IPS-20b (cell line): ENCODE measurements at regions not wholly inside any gene's neighbourhood (a gene's known extent, or its start where the extent isn't known, plus 50 kb on each side); places are given as distances from the start of the nearest gene placed in this dataset.

ENCODE experiments used
- H3K27ac ChIP-seq: one replicate; pipeline ENCODE4 v1.5.1; 2013; ENCODE audit warnings: low read length
- H3K27me3 ChIP-seq: 2 replicates; pipeline ENCODE4 v1.6.1; 2013; ENCODE audit warnings: mild to moderate bottlenecking, low read length, inconsistent platforms; ENCODE audit not compliant: insufficient read depth
- H3K36me3 ChIP-seq: 2 replicates; pipeline ENCODE4 v1.6.1; 2013; ENCODE audit warnings: low read depth, mild to moderate bottlenecking, inconsistent platforms, low read length, moderate library complexity; ENCODE audit not compliant: insufficient read depth
- H3K4me1 ChIP-seq: 2 replicates; pipeline ENCODE4 v1.6.1; 2013; ENCODE audit warnings: mild to moderate bottlenecking, control low read depth, inconsistent platforms, low read length, moderate library complexity; ENCODE audit not compliant: insufficient read depth
- H3K4me3 ChIP-seq: 2 replicates; pipeline ENCODE4 v1.5.1; 2013; ENCODE audit warnings: mild to moderate bottlenecking, low read length, inconsistent platforms
- H3K9ac ChIP-seq: 2 replicates; pipeline ENCODE4 v1.6.1; 2013; ENCODE audit warnings: low read depth, mild to moderate bottlenecking, inconsistent platforms, low read length, moderate library complexity
- H3K9me3 ChIP-seq: 2 replicates; pipeline ENCODE4 v1.6.1; 2013; ENCODE audit warnings: mild to moderate bottlenecking, low read depth, low read length, inconsistent platforms; ENCODE audit not compliant: insufficient read depth

DNA sequence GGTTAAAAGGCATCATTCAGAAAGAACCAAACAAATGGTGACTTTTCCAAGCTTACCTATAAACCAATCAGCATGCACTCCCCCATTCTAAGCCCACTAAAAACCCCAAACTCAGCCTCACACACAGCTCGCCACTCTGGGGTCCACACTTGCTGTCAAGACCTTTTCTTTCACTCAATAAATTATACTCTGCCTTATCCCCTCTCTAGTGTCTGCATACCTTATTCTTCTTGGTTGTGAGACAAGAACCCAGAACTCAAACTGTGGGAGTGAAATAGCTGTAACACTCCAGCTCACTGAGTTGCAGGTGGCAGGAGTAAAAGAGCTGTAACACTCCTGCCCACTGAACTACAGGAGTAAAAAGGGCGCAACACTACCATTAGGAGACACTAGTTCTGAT, 559.0 kb downstream of the TBC1D4 start:
- Histone ChIP-seq H3K9ac (no peak overlapping the region), H3K27ac (no peak overlapping the region), H3K27me3 (no peaks in the 10 kb centered on the region), H3K4me3 (no peak overlapping the region), H3K36me3 (no peaks in the 10 kb centered on the region), H3K4me1 (peaks cover 7% of the 10 kb centered on the region; the same call in 1 of the 2 replicates), H3K9me3 (peaks cover 10% of the 10 kb centered on the region)

DNA sequence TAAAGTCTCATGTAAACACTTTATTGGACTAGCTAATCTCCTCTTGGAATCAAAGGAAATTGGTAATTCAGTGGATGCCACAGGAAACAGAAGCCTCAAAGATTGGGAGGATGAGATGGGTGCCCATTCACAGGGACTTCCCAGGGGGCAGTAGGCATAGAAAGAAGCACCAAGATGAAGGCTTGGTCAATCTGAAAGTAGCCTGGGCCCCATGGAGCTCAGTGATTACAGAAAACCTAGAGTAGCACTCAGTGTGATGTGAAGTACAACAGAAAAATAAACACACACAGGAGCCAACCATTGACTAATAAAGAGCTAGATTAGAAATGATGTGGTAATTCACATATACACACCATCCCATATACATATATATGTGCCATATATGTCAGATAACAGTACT, 560.6 kb downstream of the TBC1D4 start:
- Histone ChIP-seq H3K9ac (no peak overlapping the region), H3K4me3 (no peak overlapping the region), H3K36me3 (no peaks in the 10 kb centered on the region), H3K4me1 (peaks cover 7% of the 10 kb centered on the region; the same call in 1 of the 2 replicates), H3K27ac (no peak overlapping the region), H3K27me3 (no peaks in the 10 kb centered on the region), H3K9me3 (peaks cover 10% of the 10 kb centered on the region)

DNA sequence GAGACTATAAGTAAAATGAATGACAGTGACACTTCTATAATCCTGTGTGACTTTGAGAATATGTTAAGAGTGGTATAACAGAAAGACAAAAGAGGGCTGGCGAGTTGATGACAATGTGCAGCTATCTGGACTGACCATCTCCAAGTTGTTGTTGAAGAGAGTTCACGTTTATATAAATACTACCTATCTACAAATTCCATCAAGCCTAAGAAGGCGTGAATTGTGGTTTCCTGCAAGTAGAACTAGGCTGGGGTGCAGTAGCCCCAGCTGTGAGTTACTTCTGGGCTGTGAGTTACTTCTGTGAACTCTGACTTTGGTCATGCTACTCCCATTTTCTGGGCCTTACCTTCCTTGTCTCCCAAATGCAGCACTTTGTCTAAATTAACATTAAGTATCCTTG, 561.0 kb downstream of the TBC1D4 start:
- Histone ChIP-seq H3K9me3 (peaks cover 10% of the 10 kb centered on the region), H3K4me1 (peaks cover 7% of the 10 kb centered on the region; the same call in 1 of the 2 replicates), H3K4me3 (no peak overlapping the region), H3K36me3 (no peaks in the 10 kb centered on the region), H3K27ac (no peak overlapping the region), H3K27me3 (no peaks in the 10 kb centered on the region), H3K9ac (no peak overlapping the region)

- Histone ChIP-seq H3K4me1 (peaks cover 7% of the 10 kb centered on the region; the same call in 1 of the 2 replicates), H3K27me3 (no peaks in the 10 kb centered on the region), H3K4me3 (no peak overlapping the region), H3K9me3 (peaks cover 10% of the 10 kb centered on the region; the same call in 1 of the 2 replicates), H3K36me3 (no peaks in the 10 kb centered on the region), H3K9ac (no peak overlapping the region), H3K27ac (no peak overlapping the region)
Measured at GRCh38 chr13:74920361-74920760, 561.6 kb downstream of the TBC1D4 start.

- Histone ChIP-seq H3K9me3 (peaks cover 10% of the 10 kb centered on the region; the same call in 1 of the 2 replicates), H3K27ac (no peak overlapping the region), H3K27me3 (no peaks in the 10 kb centered on the region), H3K4me3 (no peak overlapping the region), H3K36me3 (no peaks in the 10 kb centered on the region), H3K9ac (no peak overlapping the region), H3K4me1 (peaks cover 7% of the 10 kb centered on the region; the same call in 1 of the 2 replicates)
Measured at GRCh38 chr13:74919914-74920313, 562.1 kb downstream of the TBC1D4 start.

- H3K36me3 ChIP-seq = no peaks in the 10 kb centered on the region
- H3K9me3 ChIP-seq = no peaks in the 10 kb centered on the region
- no peak overlapping the region for H3K27ac ChIP-seq
- no peaks in the 10 kb centered on the region for H3K27me3 ChIP-seq
- no peak overlapping the region for H3K9ac ChIP-seq
- no peaks in the 10 kb centered on the region for H3K4me1 ChIP-seq
- H3K4me3 ChIP-seq = no peak overlapping the region
Measured at GRCh38 chr13:74912898-74913297, 569.1 kb downstream of the TBC1D4 start.

- H3K27ac ChIP-seq = no peak overlapping the region
- no peaks in the 10 kb centered on the region for H3K36me3 ChIP-seq
- H3K4me1 ChIP-seq = no peaks in the 10 kb centered on the region
- no peaks in the 10 kb centered on the region for H3K27me3 ChIP-seq
- H3K9ac ChIP-seq = no peak overlapping the region
- no peak overlapping the region for H3K4me3 ChIP-seq
- H3K9me3 ChIP-seq = no peaks in the 10 kb centered on the region
Measured at GRCh38 chr13:74910415-74910814, 571.6 kb downstream of the TBC1D4 start.

DNA sequence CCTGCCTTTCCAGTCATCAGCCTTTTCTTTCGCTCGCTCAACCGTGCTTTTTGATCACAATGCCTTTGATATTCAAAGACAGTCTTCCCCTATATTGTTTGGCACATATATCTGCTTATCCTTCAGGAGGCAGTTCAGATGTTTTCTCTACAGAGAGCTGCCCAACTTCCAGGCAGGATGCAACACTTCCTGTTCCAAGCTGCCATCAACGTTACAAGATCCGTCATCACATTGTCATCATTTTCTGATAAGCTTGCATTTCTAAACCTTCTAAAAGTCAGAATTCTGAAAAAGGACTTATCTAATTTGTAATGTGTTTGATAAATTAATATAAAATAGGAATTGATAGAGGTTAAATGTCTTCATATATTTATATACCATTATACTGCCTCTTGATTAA, 574.2 kb downstream of the TBC1D4 start:
- H3K4me1 ChIP-seq = no peaks in the 10 kb centered on the region
- no peaks in the 10 kb centered on the region for H3K27me3 ChIP-seq
- H3K36me3 ChIP-seq = no peaks in the 10 kb centered on the region
- no peak overlapping the region for H3K9ac ChIP-seq
- H3K4me3 ChIP-seq = no peak overlapping the region
- no peak overlapping the region for H3K27ac ChIP-seq
- H3K9me3 ChIP-seq = no peaks in the 10 kb centered on the region

GRCh38 chr13:74904556-74904955, 577.4 kb downstream of the TBC1D4 start:
- Histone ChIP-seq H3K27me3 (no peaks in the 10 kb centered on the region), H3K27ac (no peak overlapping the region), H3K4me1 (no peaks in the 10 kb centered on the region), H3K4me3 (no peak overlapping the region), H3K9me3 (no peaks in the 10 kb centered on the region), H3K36me3 (no peaks in the 10 kb centered on the region), H3K9ac (no peak overlapping the region)

- no peak overlapping the region for H3K27ac ChIP-seq
- no peaks in the 10 kb centered on the region for H3K27me3 ChIP-seq
- H3K4me1 ChIP-seq = no peaks in the 10 kb centered on the region
- H3K36me3 ChIP-seq = no peaks in the 10 kb centered on the region
- no peak overlapping the region for H3K4me3 ChIP-seq
- H3K9me3 ChIP-seq = no peaks in the 10 kb centered on the region
- H3K9ac ChIP-seq = no peak overlapping the region
Measured at GRCh38 chr13:74895042-74895796, 586.8 kb downstream of the TBC1D4 start.

DNA sequence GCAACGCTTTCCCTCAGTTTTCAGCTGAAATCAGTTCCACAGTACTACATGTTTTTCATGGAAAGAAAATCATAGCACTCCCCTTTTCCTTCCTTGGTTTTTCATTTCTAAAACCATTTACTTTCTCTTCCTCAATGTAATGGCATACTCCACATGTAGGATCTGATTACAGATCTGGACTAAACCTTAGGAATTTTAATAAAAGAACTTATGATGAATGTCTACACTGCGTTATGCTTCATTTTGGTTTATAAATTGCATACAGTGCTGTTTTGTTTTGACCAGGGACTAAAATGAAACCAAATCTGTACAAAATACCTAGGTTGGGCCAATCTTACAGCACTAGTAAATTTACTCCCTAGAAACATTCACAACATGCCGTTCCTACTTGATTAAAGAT, 589.9 kb downstream of the TBC1D4 start:
- Histone ChIP-seq H3K9ac (no peak overlapping the region), H3K36me3 (no peaks in the 10 kb centered on the region), H3K27me3 (no peaks in the 10 kb centered on the region), H3K4me1 (no peaks in the 10 kb centered on the region), H3K4me3 (no peak overlapping the region), H3K27ac (no peak overlapping the region), H3K9me3 (no peaks in the 10 kb centered on the region)

DNA sequence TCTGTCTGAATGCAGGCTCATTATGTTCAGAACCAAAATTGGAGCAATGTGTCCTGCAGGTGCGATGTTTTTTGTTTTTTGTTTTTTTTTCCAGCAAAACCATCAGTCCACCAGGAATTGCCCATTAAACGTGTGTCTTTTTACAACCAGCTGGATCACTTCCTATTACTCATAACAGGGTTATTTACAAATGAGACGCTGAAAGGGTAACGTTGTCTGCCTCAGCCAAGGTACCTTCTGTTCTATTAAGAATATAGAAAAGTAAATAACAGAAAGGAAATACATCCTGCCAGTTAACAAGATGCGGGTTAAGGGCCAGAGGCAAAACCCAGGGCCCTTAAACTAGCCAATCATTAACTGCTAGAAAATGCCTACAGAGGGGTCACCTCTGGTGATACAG, 590.4 kb downstream of the TBC1D4 start:
- H3K9me3 ChIP-seq = no peaks in the 10 kb centered on the region
- no peak overlapping the region for H3K9ac ChIP-seq
- H3K27ac ChIP-seq = no peak overlapping the region
- no peaks in the 10 kb centered on the region for H3K4me1 ChIP-seq
- no peaks in the 10 kb centered on the region for H3K27me3 ChIP-seq
- no peak overlapping the region for H3K4me3 ChIP-seq
- H3K36me3 ChIP-seq = no peaks in the 10 kb centered on the region
